ENCODE measurements at regions not wholly inside any gene's neighbourhood (a gene's known extent, or its start where the extent isn't known, plus 50 kb on each side); places are given as distances from the start of the nearest gene placed in this dataset.
"Not testable (repeated sequence)": the region's sequence is repeated elsewhere in the genome, so short reads cannot be mapped to it uniquely, and the experiment has no call there.

DNA sequence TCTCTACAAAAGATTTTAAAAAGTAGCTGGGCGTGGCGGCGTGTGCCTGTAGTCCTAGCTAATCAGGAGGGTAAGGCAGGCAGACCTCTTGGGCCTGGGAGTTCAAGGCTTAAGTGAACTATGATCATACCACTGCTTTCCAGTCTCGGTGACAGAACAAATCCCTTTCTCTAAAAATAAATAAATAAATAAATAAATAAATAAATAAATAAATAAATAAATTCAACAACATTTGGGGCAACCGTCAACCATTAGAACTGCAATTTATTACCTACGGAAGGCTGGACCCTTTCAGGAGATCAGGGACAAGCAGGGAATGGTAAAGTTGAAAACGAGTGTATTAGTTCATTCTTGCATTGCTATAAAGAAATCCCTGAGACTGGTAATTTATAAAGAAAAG is 136.2 kb upstream of the USP9X start:
- DNase-seq (ENCODE audit: low read depth in 2 of 2), result no peak

DNA sequence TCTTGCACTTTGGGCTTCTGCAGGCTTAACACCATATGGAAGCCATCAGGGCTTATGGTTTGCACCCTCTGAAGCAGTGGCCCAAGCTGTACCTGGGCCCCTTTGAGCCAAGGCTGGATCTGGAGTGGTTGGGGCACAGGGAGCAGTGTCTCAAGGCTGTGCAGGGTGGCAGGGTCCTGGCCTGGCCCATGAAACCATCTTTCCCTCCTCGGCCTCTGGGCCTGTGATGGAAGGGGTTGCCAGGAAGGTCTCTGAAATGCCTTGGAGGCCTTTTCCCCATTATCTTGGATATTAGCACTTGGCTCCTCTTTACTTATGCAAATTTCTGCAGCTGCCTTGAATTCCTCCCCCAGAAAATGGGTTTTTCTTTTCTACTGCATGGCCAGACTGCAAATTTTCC is 134.7 kb upstream of the USP9X start:
- no peak for DNase-seq (ENCODE audit: low read depth in 2 of 2)

DNA sequence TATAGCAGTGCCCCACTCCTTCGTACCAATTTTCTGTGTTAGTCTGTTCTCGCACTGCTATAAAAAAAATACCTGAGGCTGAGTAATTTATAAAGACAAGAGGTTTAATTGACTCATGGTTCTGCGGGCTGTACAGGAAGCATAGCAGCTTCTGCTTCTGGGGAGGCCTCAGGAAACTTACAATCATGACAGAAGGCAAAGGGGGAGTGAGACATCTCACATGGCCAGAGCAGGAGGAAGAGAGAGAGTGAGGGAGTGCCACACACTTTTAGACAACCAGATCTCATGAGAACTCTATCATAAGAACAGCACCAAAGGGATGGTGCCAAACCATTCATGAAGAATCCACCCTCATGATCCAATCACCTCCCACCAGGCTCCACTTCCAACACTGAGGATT is 133.8 kb upstream of the USP9X start:
- not testable (repeated sequence) for DNase-seq (ENCODE audit: low read depth in 2 of 2)

DNA sequence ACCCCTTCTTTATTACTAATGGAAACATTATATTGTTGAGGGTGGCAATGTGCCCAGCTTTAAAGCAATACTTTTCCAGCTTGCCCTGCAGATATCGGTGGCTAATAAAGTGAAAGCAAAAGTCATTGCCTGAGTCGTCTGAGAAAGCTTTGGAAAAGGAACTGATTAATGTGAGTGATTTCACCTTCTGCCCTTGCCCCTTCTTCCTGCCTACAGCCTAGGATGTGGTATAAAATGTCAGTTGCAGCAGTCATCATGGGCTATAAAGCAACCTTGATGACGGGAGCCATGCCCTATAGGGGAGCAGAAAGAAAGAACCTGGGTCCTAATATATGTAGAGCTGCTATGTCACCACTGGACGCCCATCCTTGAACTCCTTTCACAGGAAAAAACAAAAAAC is 132.4 kb upstream of the USP9X start:
- no peak for DNase-seq (ENCODE audit: low read depth in 2 of 2)

GRCh38 chrX:40953369-40953768 is 131.9 kb upstream of the USP9X start:
- DNase-seq (ENCODE audit: low read depth in 2 of 2), result no peak

DNA sequence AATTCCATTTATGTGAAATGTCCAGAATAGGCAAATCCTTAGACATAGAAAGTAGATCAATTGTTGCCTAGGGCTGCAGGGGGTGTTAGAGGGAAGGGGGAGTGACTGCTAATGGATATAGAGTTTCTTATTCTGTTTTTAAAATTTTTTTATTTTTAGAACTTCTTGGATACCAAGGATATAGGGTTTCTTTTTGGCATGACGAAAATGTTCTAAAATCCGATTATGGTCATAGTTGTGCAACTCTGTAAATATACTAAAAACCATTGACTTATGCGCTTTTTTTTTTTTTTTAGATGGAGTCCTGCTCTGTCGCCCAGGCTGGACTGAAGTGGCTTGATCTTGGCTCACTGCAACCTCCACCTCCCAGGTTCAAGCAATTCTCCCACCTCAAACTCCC is 125.2 kb upstream of the USP9X start:
- DNase-seq (ENCODE audit: low read depth in 2 of 2), result no peak

DNA sequence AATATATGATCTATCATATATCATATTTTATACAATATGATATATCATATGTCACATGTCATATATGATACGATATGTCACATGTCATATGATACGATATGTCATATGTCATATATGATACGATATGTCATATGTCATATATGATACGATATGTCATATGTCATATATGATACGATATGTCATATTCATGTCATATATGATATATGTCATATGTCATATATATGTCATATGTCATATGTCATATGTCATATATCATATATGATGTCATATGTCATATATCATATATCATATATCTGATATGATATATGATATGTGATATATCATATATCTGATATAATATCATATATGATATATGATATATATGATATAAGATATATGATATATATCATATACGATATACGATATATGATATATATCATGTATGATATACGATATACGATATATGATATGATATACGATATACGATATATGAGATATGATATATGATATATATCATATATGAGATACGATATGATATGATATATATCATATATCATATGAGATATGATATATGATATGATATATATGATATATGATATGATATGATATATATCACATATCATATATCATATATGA is 122.3 kb upstream of the USP9X start:
- DNase-seq (ENCODE audit: low read depth in 2 of 2), result no peak

DNA sequence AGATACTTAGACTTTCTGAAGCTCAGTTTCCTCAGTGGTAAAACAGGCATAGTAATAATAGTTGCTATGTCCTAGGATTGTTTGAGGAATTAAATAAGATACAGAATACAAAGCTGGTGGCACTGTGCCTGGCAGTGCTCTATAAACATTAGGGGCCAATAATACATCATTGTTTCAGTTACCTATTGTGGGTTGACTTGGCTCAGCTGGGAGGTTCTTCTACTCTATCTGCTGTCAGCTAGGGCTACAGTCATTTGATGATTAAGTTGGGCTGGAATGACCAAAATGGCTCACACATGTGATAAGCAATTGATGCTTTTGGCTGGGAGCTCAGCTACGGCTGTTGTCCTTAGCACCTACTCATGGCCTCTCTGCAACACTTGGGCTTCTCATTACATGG is 121.2 kb upstream of the USP9X start:
- no peak for DNase-seq (ENCODE audit: low read depth in 2 of 2)

DNA sequence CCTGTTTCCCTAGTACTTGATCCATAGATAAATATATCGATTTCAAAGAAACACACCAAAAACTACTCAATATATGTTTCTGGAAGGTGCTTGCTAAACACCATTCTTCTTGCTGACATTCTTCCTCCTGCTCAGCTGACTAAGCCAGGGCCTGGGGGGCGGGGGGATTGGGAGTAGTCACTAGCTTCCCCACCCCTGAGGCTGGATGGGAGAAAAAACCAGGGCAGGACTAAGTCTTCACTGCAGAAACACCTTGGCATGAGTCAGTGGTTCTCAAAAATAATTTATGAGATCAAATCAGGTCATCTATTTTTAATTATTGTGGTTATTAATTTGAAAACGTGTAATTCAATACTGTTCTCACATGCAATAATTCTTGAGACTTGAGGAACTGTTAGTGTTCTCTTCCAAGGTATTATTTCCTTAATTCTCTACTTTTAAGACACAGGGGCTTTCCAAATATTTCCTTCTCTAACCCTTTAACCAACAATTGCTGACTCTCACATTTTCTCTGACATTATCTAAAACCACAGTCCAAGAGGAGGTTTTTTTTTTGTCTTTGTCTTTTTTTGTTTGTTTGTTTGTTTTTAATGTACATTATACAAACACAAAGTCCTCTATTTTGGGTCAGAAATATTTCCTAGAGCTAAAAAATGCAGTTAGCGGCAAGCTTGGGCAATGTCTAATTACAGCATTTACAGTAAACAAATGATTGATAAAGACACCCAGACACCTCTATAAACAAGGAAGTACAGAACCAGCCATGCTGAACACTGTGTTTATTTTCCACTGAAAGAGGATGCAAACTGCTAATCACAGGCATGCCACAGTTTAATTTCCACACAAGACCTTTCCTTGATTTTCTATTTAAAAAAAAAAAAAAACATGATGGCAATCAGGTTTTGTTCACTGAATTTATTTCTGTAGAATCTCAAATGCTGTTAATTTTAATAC is 120.3 kb upstream of the USP9X start:
- DNase-seq (ENCODE audit: low read depth in 2 of 2), result no peak

DNA sequence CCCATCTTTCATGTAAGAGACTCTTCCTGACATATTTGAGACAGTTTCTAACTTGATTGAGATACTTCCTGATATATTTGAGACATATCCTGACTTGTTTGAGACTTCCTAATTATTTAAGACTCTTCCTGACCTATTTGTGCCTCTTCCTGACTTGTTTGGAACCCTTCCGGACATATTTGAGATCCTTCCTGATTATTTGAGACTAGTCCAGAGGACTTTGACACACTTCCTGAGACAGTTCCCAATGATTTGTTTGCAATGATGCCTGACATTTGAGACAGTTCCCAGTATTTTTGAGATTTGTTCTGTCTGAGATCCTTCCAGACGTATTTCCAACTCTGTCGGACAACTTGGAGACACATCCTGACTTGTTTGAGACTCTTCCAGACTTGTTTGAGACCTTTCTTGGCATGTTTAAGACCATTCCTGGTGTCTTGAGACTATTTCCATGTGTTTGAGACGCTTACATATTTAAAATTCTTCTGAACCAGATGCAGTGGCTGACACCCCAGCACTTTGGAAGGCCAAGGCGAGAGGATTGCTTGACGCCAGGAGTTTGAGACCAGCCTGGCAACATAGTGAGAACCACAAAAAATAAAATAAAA is 118.9 kb upstream of the USP9X start:
- DNase-seq (ENCODE audit: low read depth in 2 of 2), result no peak

- DNase-seq (ENCODE audit: low read depth in 2 of 2), result no peak
These were observed 117.1 kb upstream of the USP9X start for GRCh38 chrX:40968180-40968579.

DNA sequence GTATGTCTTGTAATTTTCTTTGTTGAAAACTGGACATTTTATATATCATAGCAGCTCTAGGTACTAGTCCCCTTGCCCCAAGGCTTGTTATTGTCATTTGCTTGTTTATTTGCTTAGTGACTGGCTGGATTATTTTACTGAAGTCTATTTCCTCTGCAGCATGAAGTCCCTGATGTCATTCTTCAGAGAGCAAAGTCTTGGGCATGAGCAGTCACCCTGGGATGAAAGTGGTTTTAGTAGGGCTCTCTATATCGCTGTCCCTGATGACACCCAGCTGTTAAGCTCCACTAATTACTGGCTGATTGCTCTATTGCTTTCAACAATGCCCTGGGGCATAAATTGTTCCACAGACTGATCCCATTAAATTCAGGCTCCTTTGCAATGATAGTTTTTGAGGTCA is 113.5 kb upstream of the USP9X start:
- DNase-seq (ENCODE audit: low read depth in 2 of 2), result no peak

- DNase-seq (ENCODE audit: low read depth in 2 of 2), result no peak
These were observed 111.6 kb upstream of the USP9X start for GRCh38 chrX:40973619-40974018.

DNA sequence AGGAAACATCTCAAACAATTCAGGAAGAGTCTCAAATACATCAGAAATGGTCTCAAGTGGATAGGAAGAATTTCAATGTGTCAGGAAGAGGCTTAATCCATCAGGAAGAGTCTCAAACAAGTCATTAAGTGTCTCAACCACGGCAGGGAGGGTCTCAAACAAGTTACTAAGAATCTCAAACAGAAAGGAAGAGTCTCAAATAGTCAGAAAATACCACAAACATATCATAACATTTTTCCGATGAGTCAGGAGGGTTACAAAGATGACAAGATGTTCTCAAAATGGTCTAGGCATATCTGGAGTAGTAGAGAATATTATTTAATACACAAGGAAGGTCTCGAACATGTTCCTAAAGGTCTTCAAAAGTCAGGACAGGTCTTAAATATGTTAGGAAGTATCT is 109.3 kb upstream of the USP9X start:
- DNase-seq (ENCODE audit: low read depth in 2 of 2), result no peak

- no peak for DNase-seq (ENCODE audit: low read depth in 2 of 2)
These were observed 108.3 kb upstream of the USP9X start for GRCh38 chrX:40976981-40977380.

DNA sequence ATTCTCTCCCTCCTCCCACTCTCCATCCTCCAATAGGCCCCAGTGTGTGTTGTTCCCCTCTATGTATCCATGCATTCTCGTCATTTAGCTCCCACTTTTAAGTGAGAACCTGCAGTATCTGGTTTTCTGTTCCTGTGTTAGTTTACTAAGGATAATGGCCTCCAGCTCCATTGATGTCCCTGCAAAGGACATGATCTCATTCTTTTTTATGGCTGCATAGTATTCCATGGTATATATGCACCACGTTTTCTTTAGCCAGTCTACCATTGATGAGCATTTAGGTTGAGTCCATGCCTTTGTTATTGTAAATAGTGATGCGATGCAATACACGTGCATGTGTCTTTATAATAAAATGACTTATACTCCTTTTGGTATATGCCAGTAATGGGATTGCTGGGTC is 100.3 kb upstream of the USP9X start:
- DNase-seq (ENCODE audit: low read depth in 2 of 2), result no peak

GRCh38 chrX:40987413-40987812 is 97.8 kb upstream of the USP9X start:
- no peak for DNase-seq (ENCODE audit: low read depth in 2 of 2)

DNA sequence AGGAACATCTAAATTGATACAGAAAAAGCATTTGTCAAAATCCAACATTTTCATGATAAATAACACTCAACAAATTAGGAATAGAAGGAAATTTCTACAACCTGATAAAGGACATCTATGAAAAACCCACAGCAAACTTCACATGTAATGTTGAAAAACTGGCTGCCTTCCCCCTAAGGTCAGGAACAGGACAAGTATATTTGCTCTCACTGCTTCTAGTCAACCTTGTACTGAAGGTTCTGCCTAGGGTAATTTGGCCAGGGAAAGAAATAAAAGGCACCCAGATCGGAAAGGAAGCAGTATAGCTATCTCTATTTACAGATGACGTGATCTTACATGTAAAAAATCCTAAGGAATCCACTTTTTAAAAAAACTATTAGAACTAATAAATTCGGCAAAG is 97.1 kb upstream of the USP9X start:
- DNase-seq (ENCODE audit: low read depth in 2 of 2), result no peak

DNA sequence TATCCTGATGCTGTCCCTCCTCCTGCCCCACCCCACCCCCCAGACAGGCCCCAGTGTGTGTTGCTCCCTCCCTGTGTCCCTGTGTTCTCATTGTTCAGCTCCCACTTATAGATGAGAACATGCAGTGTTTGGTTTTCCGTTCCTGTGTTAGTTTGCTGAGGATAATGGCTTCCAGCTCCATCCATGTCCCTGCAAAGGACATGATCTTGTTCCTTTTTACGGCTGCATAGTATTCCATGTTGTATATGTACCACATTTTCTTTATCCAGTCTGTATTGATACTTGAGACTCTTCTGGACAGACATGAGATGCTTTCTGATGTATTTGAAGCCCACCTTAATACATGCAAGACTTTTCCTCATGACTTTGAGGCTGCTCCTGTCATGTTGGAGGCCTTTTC is 91.8 kb upstream of the USP9X start:
- DNase-seq (ENCODE audit: low read depth in 2 of 2), result not testable (repeated sequence)

GRCh38 chrX:40996886-40997530 is 88.2 kb upstream of the USP9X start:
- DNase-seq (ENCODE audit: low read depth in 2 of 2), result no peak

- DNase-seq (ENCODE audit: low read depth in 2 of 2), result no peak
These were observed 87.1 kb upstream of the USP9X start for GRCh38 chrX:40998123-40998522.

GRCh38 chrX:41001327-41001726 is 83.9 kb upstream of the USP9X start:
- no peak for DNase-seq (ENCODE audit: low read depth in 2 of 2)

All from stimulated activated CD8-positive, alpha-beta memory T cell treated with anti-CD3 and anti-CD28 coated beads, Interleukin-15, amount 100 ng/mL, for 48 hours (primary cell).